Mesenchymal stem cell (in vitro differentiated cells and primary cell): ENCODE measurements at regions not wholly inside any gene's neighbourhood (a gene's known extent, or its start where the extent isn't known, plus 50 kb on each side); places are given as distances from the start of the nearest gene placed in this dataset.
"Not testable (repeated sequence)": the region's sequence is repeated elsewhere in the genome, so short reads cannot be mapped to it uniquely, and the experiment has no call there.

Experiments used
- DNase-seq: peaks from one replicate; pipeline ENCODE4 v3.0.0-alpha.2; 2013
- H2AFZ ChIP-seq: one replicate; pipeline ENCODE4 v1.6.1; 2013; ENCODE audit warnings: low read depth, mild to moderate bottlenecking, control low read depth, inconsistent platforms, low read length, moderate library complexity
- H2AK5ac ChIP-seq: 2 replicates; pipeline ENCODE4 v1.6.1; 2013; ENCODE audit warnings: low read length, moderate library complexity, mild to moderate bottlenecking, inconsistent platforms; ENCODE audit not compliant: severe bottlenecking
- H2BK120ac ChIP-seq: one replicate; pipeline ENCODE4 v1.6.1; 2013; ENCODE audit warnings: low read depth, mild to moderate bottlenecking, inconsistent platforms, low read length, moderate library complexity
- H2BK12ac ChIP-seq, 2 experiments: one replicate each; pipeline ENCODE4 v1.6.1; 2013; ENCODE audit warnings: inconsistent platforms in 2 of 2, low read length in 2 of 2, mild to moderate bottlenecking in 2 of 2, moderate library complexity in 2 of 2, control low read depth in 1 of 2
- H2BK15ac ChIP-seq: one replicate; pipeline ENCODE4 v1.6.1; 2013; ENCODE audit warnings: mild to moderate bottlenecking, low read depth, inconsistent platforms; ENCODE audit not compliant: poor library complexity, severe bottlenecking
- H2BK5ac ChIP-seq: 2 replicates; pipeline ENCODE4 v1.6.1; 2013; ENCODE audit warnings: low read depth, mild to moderate bottlenecking, low read length, control low read depth, inconsistent platforms; ENCODE audit not compliant: poor library complexity, severe bottlenecking
- H3K14ac ChIP-seq, 2 experiments: one replicate each; pipeline ENCODE4 v1.6.1; 2013; ENCODE audit warnings: inconsistent platforms in 2 of 2, low read length in 2 of 2, control low read depth in 1 of 2, mild to moderate bottlenecking in 1 of 2, moderate library complexity in 1 of 2
- H3K18ac ChIP-seq, 2 experiments: one replicate each; pipeline ENCODE4 v1.6.1; 2013; ENCODE audit warnings: inconsistent platforms in 2 of 2, low read length in 2 of 2, control low read depth in 1 of 2, low read depth in 1 of 2, mild to moderate bottlenecking in 1 of 2
- H3K23ac ChIP-seq, 2 experiments: one replicate each; pipeline ENCODE4 v1.6.1; 2013; ENCODE audit warnings: inconsistent platforms in 2 of 2, low read length in 2 of 2, mild to moderate bottlenecking in 2 of 2, moderate library complexity in 2 of 2, control low read depth in 1 of 2
- H3K27ac ChIP-seq: 2 replicates; pipeline ENCODE4 v1.5.1; 2013; ENCODE audit warnings: mild to moderate bottlenecking, moderate library complexity, low read length, control low read depth, inconsistent platforms; ENCODE audit not compliant: poor library complexity, severe bottlenecking
- H3K27me3 ChIP-seq, 2 experiments: 2 replicates each; pipeline versions ENCODE4 v1.6.1 to v1.7.0; 2013; ENCODE audit warnings: low read length in 2 of 2, mild to moderate bottlenecking in 2 of 2, moderate library complexity in 2 of 2, control low read depth in 1 of 2, inconsistent platforms in 1 of 2; ENCODE audit not compliant: control insufficient read depth in 1 of 2, insufficient read depth in 1 of 2
- H3K36me3 ChIP-seq, 2 experiments: 2 replicates each; pipeline versions ENCODE4 v1.6.1 to v1.7.0; 2013; ENCODE audit warnings: low read length in 2 of 2, control low read depth in 1 of 2, inconsistent platforms in 1 of 2, low read depth in 1 of 2, mild to moderate bottlenecking in 1 of 2; ENCODE audit not compliant: insufficient read depth in 2 of 2, control insufficient read depth in 1 of 2
- H3K4ac ChIP-seq, 2 experiments: one replicate each; pipeline ENCODE4 v1.6.1; 2013; ENCODE audit warnings: inconsistent platforms in 2 of 2, low read length in 2 of 2, mild to moderate bottlenecking in 2 of 2, moderate library complexity in 2 of 2, control low read depth in 1 of 2, low read depth in 1 of 2
- H3K4me1 ChIP-seq: 2 replicates; pipeline ENCODE4 v1.6.1; 2013; ENCODE audit warnings: low read depth, low read length, control low read depth; ENCODE audit not compliant: control insufficient read depth, insufficient read depth
- H3K4me2 ChIP-seq: 2 replicates; pipeline ENCODE4 v1.6.1; 2013; ENCODE audit warnings: low read length, mild to moderate bottlenecking, inconsistent platforms; ENCODE audit not compliant: poor library complexity, severe bottlenecking
- H3K4me3 ChIP-seq, 2 experiments: 2 replicates each; pipeline versions ENCODE4 v1.5.1 to v1.7.0; 2013; ENCODE audit warnings: low read length in 2 of 2, mild to moderate bottlenecking in 2 of 2, control low read depth in 1 of 2, low read depth in 1 of 2; ENCODE audit not compliant: insufficient read depth in 1 of 2
- H3K79me1 ChIP-seq: replicated peaks from 2 replicates; pipeline ENCODE4 v1.6.1; 2013; ENCODE audit warnings: mild to moderate bottlenecking, control low read depth, low read length, inconsistent platforms; ENCODE audit not compliant: poor library complexity, severe bottlenecking
- H3K9ac ChIP-seq: 2 replicates; pipeline ENCODE4 v1.7.0; 2013; ENCODE audit warnings: mild to moderate bottlenecking, low read length, moderate library complexity
- H3K9me3 ChIP-seq: 2 replicates; pipeline ENCODE4 v1.7.0; 2013; ENCODE audit warnings: mild to moderate bottlenecking, low read length; ENCODE audit not compliant: control insufficient read depth
- H4K8ac ChIP-seq: one replicate; pipeline ENCODE4 v1.6.1; 2013; ENCODE audit warnings: inconsistent platforms, mild to moderate bottlenecking, low read length, moderate library complexity
- H4K91ac ChIP-seq: one replicate; pipeline ENCODE4 v1.6.1; 2013; ENCODE audit warnings: mild to moderate bottlenecking, low read length, inconsistent platforms
- WGBS: methylation state at CpG from one replicate; pipeline ENCODE4 v1.1.7; 2013; ENCODE audit warnings: mixed read lengths; 5-methylcytosine and 5-hydroxymethylcytosine counted together

GRCh38 chr12:59317598-59317997, 278.2 kb upstream of the SLC16A7 start:
- H3K79me1 ChIP-seq: no peaks in the 10 kb centered on the region
- H2AFZ ChIP-seq: no peak overlapping the region
- H4K8ac ChIP-seq: no peak overlapping the region
- H4K91ac ChIP-seq: no peak overlapping the region
- no peak for DNase-seq
- no peak overlapping the region for H2BK5ac ChIP-seq
- H3K4me1 ChIP-seq: no peaks in the 10 kb centered on the region
- no peak overlapping the region for H3K4ac ChIP-seq
- no peak overlapping the region for H3K27ac ChIP-seq
- H3K4me3 ChIP-seq: no peak overlapping the region
- no peak overlapping the region for H3K9ac ChIP-seq
- H2AK5ac ChIP-seq: no peak overlapping the region
- H3K4me2 ChIP-seq: no peak overlapping the region
- no peak overlapping the region for H2BK15ac ChIP-seq
- H3K27me3 ChIP-seq: no peaks in the 10 kb centered on the region
- no peak overlapping the region for H3K18ac ChIP-seq
- no peak overlapping the region for H2BK120ac ChIP-seq
- no peak overlapping the region for H3K23ac ChIP-seq
- H3K14ac ChIP-seq: no peak overlapping the region
- H3K36me3 ChIP-seq: no peaks in the 10 kb centered on the region
- peaks cover 7% of the 10 kb centered on the region for H3K9me3 ChIP-seq
- 74% methylated on average over 6 of the region's 6 CpGs for WGBS
- no peak overlapping the region for H2BK12ac ChIP-seq

- Histone ChIP-seq H3K4me3 (no peak overlapping the region), H4K8ac (no peak overlapping the region), H3K14ac (no peak overlapping the region), H3K9me3 (peaks cover 12% of the 10 kb centered on the region), H2AFZ (no peak overlapping the region), H2BK12ac (no peak overlapping the region), H2BK5ac (no peak overlapping the region), H3K18ac (no peak overlapping the region), H2BK15ac (no peak overlapping the region), H3K79me1 (no peaks in the 10 kb centered on the region), H3K23ac (no peak overlapping the region), H3K27me3 (no peaks in the 10 kb centered on the region), H3K27ac (no peak overlapping the region), H3K36me3 (no peaks in the 10 kb centered on the region), H3K4ac (no peak overlapping the region), H2BK120ac (no peak overlapping the region), H3K4me1 (no peaks in the 10 kb centered on the region), H3K4me2 (no peak overlapping the region), H2AK5ac (no peak overlapping the region), H4K91ac (no peak overlapping the region), H3K9ac (no peak overlapping the region)
- 60% methylated on average over 1 of the region's 3 CpGs for WGBS
- DNase-seq: no peak
These were observed 278.9 kb upstream of the SLC16A7 start for GRCh38 chr12:59316938-59317337.

GRCh38 chr12:59316354-59316753, 279.5 kb upstream of the SLC16A7 start:
- 94% methylated on average over 12 of the region's 13 CpGs for WGBS
- peaks cover 16% of the 10 kb centered on the region for H3K9me3 ChIP-seq
- H3K4me3 ChIP-seq, H2BK120ac ChIP-seq, H3K27ac ChIP-seq, DNase-seq, H3K4me1 ChIP-seq, H3K23ac ChIP-seq, H3K36me3 ChIP-seq, H4K8ac ChIP-seq, H3K27me3 ChIP-seq, H2AFZ ChIP-seq, H2AK5ac ChIP-seq, H3K4me2 ChIP-seq, H2BK12ac ChIP-seq, H3K4ac ChIP-seq, H2BK15ac ChIP-seq, H3K18ac ChIP-seq, H4K91ac ChIP-seq, H2BK5ac ChIP-seq, H3K9ac ChIP-seq, H3K14ac ChIP-seq, H3K79me1 ChIP-seq: not testable (repeated sequence)

GRCh38 chr12:59314209-59314608, 281.6 kb upstream of the SLC16A7 start:
- no peak for DNase-seq
- Histone ChIP-seq H2BK5ac (no peak overlapping the region), H4K91ac (no peak overlapping the region), H3K23ac (no peak overlapping the region), H3K4me1 (no peaks in the 10 kb centered on the region), H3K36me3 (no peaks in the 10 kb centered on the region), H2AK5ac (no peak overlapping the region), H4K8ac (no peak overlapping the region), H2BK12ac (no peak overlapping the region), H3K79me1 (no peaks in the 10 kb centered on the region), H3K4me3 (no peak overlapping the region), H3K18ac (no peak overlapping the region), H2AFZ (no peak overlapping the region), H2BK120ac (no peak overlapping the region), H3K27ac (no peak overlapping the region), H2BK15ac (no peak overlapping the region), H3K4ac (no peak overlapping the region), H3K27me3 (no peaks in the 10 kb centered on the region), H3K9me3 (peaks cover 16% of the 10 kb centered on the region), H3K9ac (no peak overlapping the region), H3K4me2 (no peak overlapping the region), H3K14ac (no peak overlapping the region)
- WGBS: 83% methylated on average over 1 of the region's 1 CpG
